ENCODE measurements at regions not wholly inside any gene's neighbourhood (a gene's known extent, or its start where the extent isn't known, plus 50 kb on each side); places are given as distances from the start of the nearest gene placed in this dataset.

DNA sequence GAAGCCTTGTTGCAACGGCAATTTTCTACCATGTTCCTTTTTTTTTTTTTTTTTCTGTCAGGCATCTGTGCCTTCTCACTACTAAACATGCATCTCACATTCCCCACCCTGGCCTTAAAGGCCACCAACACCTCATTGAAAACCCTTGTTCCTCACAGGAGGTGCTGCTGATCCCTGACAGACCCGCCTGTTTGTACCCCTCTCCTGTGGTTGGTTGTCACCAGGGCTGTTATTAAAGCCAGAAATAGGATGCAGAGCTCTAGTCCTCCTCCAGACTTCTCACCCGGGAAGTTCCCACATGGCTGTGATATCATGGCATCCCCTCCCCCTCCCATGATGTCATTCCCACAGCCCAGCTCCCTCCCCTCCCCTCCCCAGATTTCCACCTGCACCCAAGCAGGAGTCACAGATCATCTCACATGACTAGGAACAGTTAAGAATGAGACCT, 302.8 kb upstream of the NCAM1 start:
- Histone ChIP-seq H3K4me1 (ENCODE audit: control insufficient read depth in 4 of 4, insufficient read depth in 4 of 4, low read length in 3 of 4) (no peaks in the 10 kb centered on the region), H3K9ac (ENCODE audit: low read depth in 1 of 2, low read length in 2 of 2) (no peak overlapping the region), H3K36me3 (ENCODE audit: control insufficient read depth in 4 of 4, insufficient read depth in 3 of 4, low read depth in 1 of 4, low read length in 3 of 4) (no peaks in the 10 kb centered on the region), H3K4me3 (ENCODE audit: low read depth in 1 of 3, low read length in 3 of 3) (no peak overlapping the region), H3K9me3 (ENCODE audit: control insufficient read depth in 4 of 4, low read length in 3 of 4) (no peaks in the 10 kb centered on the region), H3K27me3 (ENCODE audit: control insufficient read depth in 4 of 4, insufficient read depth in 4 of 4, low read length in 3 of 4) (no peaks in the 10 kb centered on the region), H3K27ac (ENCODE audit: low read depth in 1 of 2, low read length in 2 of 2) (no peak overlapping the region)
- 62% methylated on average over 3 of the region's 3 CpGs for WGBS
- no peak for TF ChIP-seq JUND (IDR thresholded peaks at IDR 0.05)
- TF ChIP-seq SP1 (IDR thresholded peaks at IDR 0.05) = no peak
- no peak for TF ChIP-seq HNF4G (IDR thresholded peaks at IDR 0.05)
- no peak for TF ChIP-seq ZBTB33 (IDR thresholded peaks at IDR 0.05)
- no peak for TF ChIP-seq HNF4A (conservative IDR thresholded peaks at IDR 0.05)
- TF ChIP-seq RXRA (IDR thresholded peaks at IDR 0.05) = no peak
- no peak for TF ChIP-seq NR2F2 (IDR thresholded peaks at IDR 0.05)
- no peak for TF ChIP-seq TAF1 (conservative IDR thresholded peaks at IDR 0.05)
- TF ChIP-seq, protein P1, sequence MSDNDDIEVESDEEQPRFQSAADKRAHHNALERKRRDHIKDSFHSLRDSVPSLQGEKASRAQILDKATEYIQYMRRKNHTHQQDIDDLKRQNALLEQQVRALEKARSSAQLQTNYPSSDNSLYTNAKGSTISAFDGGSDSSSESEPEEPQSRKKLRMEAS (IDR thresholded peaks at IDR 0.05) = no peak
- TF ChIP-seq ATF3 (IDR thresholded peaks at IDR 0.05) = no peak
- TF ChIP-seq GABPA (IDR thresholded peaks at IDR 0.05 in 1 of 2, conservative IDR thresholded peaks at IDR 0.05 in 1 of 2) = no peak
- TF ChIP-seq YY1 (IDR thresholded peaks at IDR 0.05) = no peak
- TF ChIP-seq FOXA2 (IDR thresholded peaks at IDR 0.05) = no peak
- no peak for TF ChIP-seq RAD21 (IDR thresholded peaks at IDR 0.05)
- no peak for TF ChIP-seq CTCF (IDR thresholded peaks at IDR 0.05; ENCODE audit: low read depth, low read length, missing input control)
- TF ChIP-seq REST (IDR thresholded peaks at IDR 0.05) = no peak
- TF ChIP-seq EGR1 (IDR thresholded peaks at IDR 0.05; ENCODE audit: low read depth in 2 of 2) = no peak
- TF ChIP-seq FOXA1 (IDR thresholded peaks at IDR 0.05) = no peak
- DNase-seq (ENCODE audit: low spot score) = no peak

Measured in liver (tissue), 8 donors.